ENCODE measurements at regions not wholly inside any gene's neighbourhood (a gene's known extent, or its start where the extent isn't known, plus 50 kb on each side); places are given as distances from the start of the nearest gene placed in this dataset.

GRCh38 chr5:29462241-29462640, 1731.2 kb upstream of the CDH6 start:
- Histone ChIP-seq H2BK120ac (replicated peaks; ENCODE audit: low read depth, low read length) (no peak overlapping the region), H2BK12ac (ENCODE audit: low read depth, low read length) (no peak overlapping the region), H3K56ac (replicated peaks; ENCODE audit: insufficient read length, low read depth, low read length) (no peak overlapping the region), H2BK20ac (ENCODE audit: low read length) (no peak overlapping the region), H3K79me2 (ENCODE audit: control insufficient read depth in 1 of 2, insufficient read depth in 2 of 2, low read length in 2 of 2) (no peaks in the 10 kb centered on the region), H4K5ac (ENCODE audit: insufficient read length, low read depth, low read length) (no peak overlapping the region), H3K79me1 (ENCODE audit: low read depth, low read length) (no peaks in the 10 kb centered on the region), H4K20me1 (replicated peaks in 1 of 2; ENCODE audit: control insufficient read depth in 1 of 2, insufficient read depth in 2 of 2, low read length in 2 of 2) (no peaks in the 10 kb centered on the region), H3K18ac (ENCODE audit: extremely low read depth, low read length) (no peak overlapping the region), H2BK5ac (ENCODE audit: low read depth, low read length) (no peak overlapping the region), H2BK15ac (ENCODE audit: low read length) (no peak overlapping the region), H3K9me3 (ENCODE audit: insufficient read depth in 2 of 2, low read depth in 1 of 2, low read length in 1 of 2) (no peaks in the 10 kb centered on the region), H4K91ac (replicated peaks; ENCODE audit: insufficient read length, low read length) (no peak overlapping the region), H3K4me3 (ENCODE audit: extremely low read depth in 1 of 4, insufficient read depth in 2 of 4, low read depth in 3 of 4, low read length in 4 of 4) (no peak overlapping the region), H3K23me2 (ENCODE audit: low read depth, low read length) (no peaks in the 10 kb centered on the region; the same call in 1 of the 2 replicates), H3K14ac (ENCODE audit: insufficient read length) (no peak overlapping the region), H3K9ac (replicated peaks in 1 of 4; ENCODE audit: extremely low read depth in 1 of 4, low read depth in 3 of 4, low read length in 3 of 4) (peak overlapping the region in 1 of 4 experiments; percentile 34; a peak in 1 of 7 replicates), H3K4me2 (ENCODE audit: insufficient read depth in 1 of 2, low read depth in 2 of 2, low read length in 2 of 2) (no peak overlapping the region), H2AFZ (ENCODE audit: low read length) (no peak overlapping the region; the same call in 1 of the 2 replicates), H3K4me1 (replicated peaks in 1 of 4; ENCODE audit: control insufficient read depth in 3 of 4, insufficient read depth in 4 of 4, low read length in 3 of 4) (no peaks in the 10 kb centered on the region), H3K36me3 (ENCODE audit: control insufficient read depth in 2 of 4, insufficient read depth in 4 of 4, low read length in 3 of 4) (no peaks in the 10 kb centered on the region), H3K4ac (replicated peaks; ENCODE audit: insufficient read length, low read depth, low read length) (no peak overlapping the region), H3K27ac (ENCODE audit: low read depth, low read length) (no peak overlapping the region), H3K27me3 (replicated peaks in 1 of 4; ENCODE audit: control insufficient read depth in 3 of 4, extremely low read depth in 1 of 4, insufficient read depth in 3 of 4, low read length in 3 of 4) (no peaks in the 10 kb centered on the region), H4K8ac (ENCODE audit: extremely low read depth, insufficient read depth, low read length) (no peak overlapping the region), H2AK5ac (ENCODE audit: low read depth, low read length) (no peak overlapping the region), H3K23ac (ENCODE audit: insufficient read length) (no peak overlapping the region)
- CTCF ChIA-PET (ENCODE audit: partially characterized antibody): no interaction called here
- POLR2A ChIA-PET (ENCODE audit: partially characterized antibody): no interaction called here
- WGBS, 2 experiments (ENCODE audit: extremely low coverage in 1 of 2, insufficient coverage in 1 of 2, insufficient read length in 1 of 2, insufficient replicate concordance in 2 of 2, low coverage in 1 of 2, low lambda C conversion rate in 2 of 2, missing lambda C conversion rate in 1 of 2): 88% methylated on average over 5 of the region's 5 CpGs; no CpG with 5 or more reads in 1 of the 2 experiments
- DNase-seq (ENCODE audit: low read depth in 1 of 2, low spot score in 2 of 2): no peak
- no peak for FAIRE-seq
- TF ChIP-seq SP1 (IDR thresholded peaks at IDR 0.05; ENCODE audit: low read depth, low read length) (no peak), RBBP5 (IDR thresholded peaks at IDR 0.05; ENCODE audit: borderline replicate concordance, low read depth, low read length) (no peak), RXRA (IDR thresholded peaks at IDR 0.05; ENCODE audit: insufficient read depth, low read depth, low read length) (no peak), E2F6 (IDR thresholded peaks at IDR 0.05) (no peak), GTF2F1 (IDR thresholded peaks at IDR 0.05; ENCODE audit: borderline replicate concordance, low read depth, low read length) (no peak), JUN (IDR thresholded peaks at IDR 0.05; ENCODE audit: low read depth, low read length) (no peak), BCL11A (IDR thresholded peaks at IDR 0.05; ENCODE audit: low read depth in 2 of 2, low read length in 2 of 2) (no peak), YY1 (IDR thresholded peaks at IDR 0.05; ENCODE audit: low read depth, low read length) (no peak), CTCF (IDR thresholded peaks at IDR 0.05; ENCODE audit: control extremely low read depth in 1 of 3, insufficient read depth in 1 of 3, low read depth in 1 of 3, low read length in 3 of 3) (no peak), POLR2AphosphoS5 (IDR thresholded peaks at IDR 0.05; ENCODE audit: low read depth, low read length) (no peak), POU5F1 (IDR thresholded peaks at IDR 0.05; ENCODE audit: low read depth, low read length) (no peak), CTBP2 (IDR thresholded peaks at IDR 0.05; ENCODE audit: borderline replicate concordance, insufficient read depth, insufficient read length, low read length) (no peak)

All from H1 (cell line).